Fibroblast of lung (primary cell): ENCODE measurements at regions not wholly inside any gene's neighbourhood (a gene's known extent, or its start where the extent isn't known, plus 50 kb on each side); places are given as distances from the start of the nearest gene placed in this dataset.

ENCODE experiments used
- DNase-seq, 2 donors: peaks; one replicate each; pipeline versions ENCODE4 v3.0.0 to v3.0.0-alpha.2; 2010; ENCODE audit warnings: low read depth in 2 of 2
- H2AFZ ChIP-seq: 2 replicates; pipeline ENCODE4 v1.5.1; 2012; ENCODE audit warnings: low read length, control low read depth, inconsistent platforms
- H3K27ac ChIP-seq: 2 replicates; pipeline ENCODE4 v1.5.1; 2011; ENCODE audit warnings: low read length, control low read depth; ENCODE audit not compliant: insufficient read depth
- H3K27me3 ChIP-seq: 2 replicates; pipeline ENCODE4 v1.5.1; 2011; ENCODE audit warnings: mild to moderate bottlenecking, low read length; ENCODE audit not compliant: control insufficient read depth, insufficient read depth
- H3K36me3 ChIP-seq: 2 replicates; pipeline ENCODE4 v1.5.1; 2011; ENCODE audit warnings: low read length; ENCODE audit not compliant: control insufficient read depth, insufficient read depth
- H3K4me1 ChIP-seq: 2 replicates; pipeline ENCODE4 v1.5.1; 2011; ENCODE audit warnings: low read length; ENCODE audit not compliant: control insufficient read depth, insufficient read depth; ENCODE audit errors: extremely low read depth
- H3K4me2 ChIP-seq: 2 replicates; pipeline ENCODE4 v1.5.1; 2011; ENCODE audit warnings: low read length, control low read depth; ENCODE audit not compliant: insufficient read depth; ENCODE audit errors: extremely low read depth
- H3K4me3 ChIP-seq, 4 experiments: fragments of 200-600 bp in 1 of 4; sonication (generic) in 1 of 4; replicated peaks in 1 of 4; 2 replicates each; pipeline ENCODE4 v1.5.1; 2011 to 2016; ENCODE audit warnings: low read length in 4 of 4, low read depth in 3 of 4, mild to moderate bottlenecking in 3 of 4, control low read depth in 2 of 4, inconsistent platforms in 1 of 4, mixed read lengths in 1 of 4; ENCODE audit not compliant: insufficient read depth in 1 of 4; ENCODE audit errors: control extremely low read depth in 1 of 4
- H3K79me2 ChIP-seq: 2 replicates; pipeline ENCODE4 v1.5.1; 2012; ENCODE audit warnings: mild to moderate bottlenecking, low read length, inconsistent platforms; ENCODE audit not compliant: control insufficient read depth, insufficient read depth
- H3K9ac ChIP-seq: 2 replicates; pipeline ENCODE4 v1.5.1; 2011; ENCODE audit warnings: mild to moderate bottlenecking, low read length, control low read depth; ENCODE audit not compliant: insufficient read depth
- H3K9me3 ChIP-seq: 2 replicates; pipeline ENCODE4 v1.5.1; 2012; ENCODE audit warnings: low read depth, low read length; ENCODE audit not compliant: control insufficient read depth, insufficient read depth
- H4K20me1 ChIP-seq: 2 replicates; pipeline ENCODE4 v1.5.1; 2011; ENCODE audit warnings: low read length; ENCODE audit not compliant: control insufficient read depth, insufficient read depth; ENCODE audit errors: extremely low read depth
- CTCF ChIP-seq, 2 donors: IDR thresholded peaks in 1 of 2; conservative IDR thresholded peaks in 1 of 2; 1 replicate in 1 of 2; 2 replicates in 1 of 2; pipeline ENCODE4 v1.5.1; 2011 to 2012; ENCODE audit warnings: low read length in 2 of 2, control low read depth in 1 of 2, inconsistent platforms in 1 of 2, low read depth in 1 of 2, mild to moderate bottlenecking in 1 of 2
- EZH2 ChIP-seq: IDR thresholded peaks from 2 replicates; pipeline ENCODE4 v1.5.1; 2012; ENCODE audit warnings: low read length, control low read depth, mild to moderate bottlenecking; ENCODE audit errors: missing control alignments

GRCh38 chr14:26276757-26277156, 321.1 kb downstream of the NOVA1 start:
- Histone ChIP-seq H3K9me3 (no peaks in the 10 kb centered on the region), H3K27me3 (no peaks in the 10 kb centered on the region), H3K4me3 (no peak overlapping the region), H3K4me2 (no peak overlapping the region), H3K27ac (no peak overlapping the region), H3K9ac (no peak overlapping the region), H2AFZ (no peak overlapping the region), H3K36me3 (no peaks in the 10 kb centered on the region), H4K20me1 (no peaks in the 10 kb centered on the region), H3K4me1 (no peaks in the 10 kb centered on the region), H3K79me2 (no peaks in the 10 kb centered on the region)
- no peak for TF ChIP-seq EZH2
- TF ChIP-seq CTCF (conservative IDR thresholded peaks at IDR 0.05 in 1 of 2, IDR thresholded peaks at IDR 0.05 in 1 of 2; ENCODE audit: low read depth in 1 of 2, low read length in 2 of 2): peak in 1 of 2 donors; percentile 7
- no peak for DNase-seq

GRCh38 chr14:26265170-26265685, 332.6 kb downstream of the NOVA1 start:
- Histone ChIP-seq H3K4me3 (no peak overlapping the region), H3K9ac (no peak overlapping the region), H3K4me2 (no peak overlapping the region), H2AFZ (no peak overlapping the region), H3K27me3 (no peaks in the 10 kb centered on the region), H3K9me3 (no peaks in the 10 kb centered on the region), H3K79me2 (no peaks in the 10 kb centered on the region), H4K20me1 (no peaks in the 10 kb centered on the region), H3K36me3 (no peaks in the 10 kb centered on the region), H3K4me1 (no peaks in the 10 kb centered on the region), H3K27ac (no peak overlapping the region)
- no peak for DNase-seq
- TF ChIP-seq EZH2: no peak
- TF ChIP-seq CTCF (conservative IDR thresholded peaks at IDR 0.05 in 1 of 2, IDR thresholded peaks at IDR 0.05 in 1 of 2; ENCODE audit: low read depth in 1 of 2, low read length in 2 of 2): no peak

GRCh38 chr14:26261368-26262122, 336.3 kb downstream of the NOVA1 start:
- Histone ChIP-seq H3K4me1 (no peaks in the 10 kb centered on the region), H2AFZ (no peak overlapping the region)
- TF ChIP-seq CTCF (conservative IDR thresholded peaks at IDR 0.05 in 1 of 2, IDR thresholded peaks at IDR 0.05 in 1 of 2; ENCODE audit: low read depth in 1 of 2, low read length in 2 of 2) (no peak), EZH2 (no peak)

More at GRCh38 chr14:26261368-26262122, 336.3 kb downstream of the NOVA1 start:
- Histone ChIP-seq H3K4me2 (no peak overlapping the region), H3K4me3 (no peak overlapping the region), H3K27ac (no peak overlapping the region), H3K9ac (no peak overlapping the region), H3K27me3 (no peaks in the 10 kb centered on the region), H3K9me3 (no peaks in the 10 kb centered on the region), H4K20me1 (no peaks in the 10 kb centered on the region), H3K36me3 (no peaks in the 10 kb centered on the region), H3K79me2 (no peaks in the 10 kb centered on the region)
- DNase-seq: no peak
